Glutamatergic neuron (in vitro differentiated cells): ENCODE measurements at regions not wholly inside any gene's neighbourhood (a gene's known extent, or its start where the extent isn't known, plus 50 kb on each side); places are given as distances from the start of the nearest gene placed in this dataset.

ENCODE experiments used
- DNase-seq: peaks from one replicate; pipeline ENCODE4 v3.0.0; 2022
- H3K27ac Mint-ChIP-seq: one replicate; pipeline ENCODE4 v1.8.0; 2020; ENCODE audit warnings: mild to moderate bottlenecking, mixed read lengths, inconsistent platforms; ENCODE audit not compliant: unreplicated experiment
- H3K27me3 Mint-ChIP-seq: one replicate; pipeline ENCODE4 v1.8.0; 2020; ENCODE audit warnings: mild to moderate bottlenecking, moderate library complexity, mixed read lengths, inconsistent platforms; ENCODE audit not compliant: unreplicated experiment
- H3K36me3 Mint-ChIP-seq: one replicate; pipeline ENCODE4 v1.8.0; 2020; ENCODE audit warnings: mild to moderate bottlenecking, mixed read lengths, inconsistent platforms; ENCODE audit not compliant: unreplicated experiment
- H3K4me1 Mint-ChIP-seq: one replicate; pipeline ENCODE4 v1.8.0; 2020; ENCODE audit warnings: mild to moderate bottlenecking, low read depth, mixed read lengths, inconsistent platforms; ENCODE audit not compliant: unreplicated experiment
- H3K4me3 Mint-ChIP-seq: one replicate; pipeline ENCODE4 v1.8.0; 2020; ENCODE audit warnings: mild to moderate bottlenecking, mixed read lengths, inconsistent platforms; ENCODE audit not compliant: unreplicated experiment
- H3K9me3 Mint-ChIP-seq: one replicate; pipeline ENCODE4 v1.8.0; 2020; ENCODE audit warnings: mild to moderate bottlenecking, moderate library complexity, mixed read lengths, inconsistent platforms; ENCODE audit not compliant: unreplicated experiment
- CTCF ChIP-seq: fragments of 200-600 bp; sonication (generic); IDR thresholded peaks from one replicate; pipeline ENCODE4 v1.5.0; 2021; ENCODE audit not compliant: partially characterized antibody, unreplicated experiment

- H3K9me3 Mint-ChIP-seq: no peaks in the 10 kb centered on the region
- no peaks in the 10 kb centered on the region for H3K36me3 Mint-ChIP-seq
- H3K4me1 Mint-ChIP-seq: no peaks in the 10 kb centered on the region
- DNase-seq: no peak
- no peaks in the 10 kb centered on the region for H3K27me3 Mint-ChIP-seq
- no peak overlapping the region for H3K27ac Mint-ChIP-seq
- no peak for TF ChIP-seq CTCF
- no peak overlapping the region for H3K4me3 Mint-ChIP-seq
Observed at GRCh38 chr2:198405311-198405710, 600.9 kb downstream of the PLCL1 start.

- Mint-ChIP-seq H3K4me1 (no peaks in the 10 kb centered on the region), H3K36me3 (no peaks in the 10 kb centered on the region)
- no peak for TF ChIP-seq CTCF
Observed at GRCh38 chr2:198401644-198402043, 597.3 kb downstream of the PLCL1 start.

GRCh38 chr2:198400999-198401398, 596.6 kb downstream of the PLCL1 start:
- Mint-ChIP-seq H3K9me3 (peaks cover 2% of the 10 kb centered on the region), H3K36me3 (no peaks in the 10 kb centered on the region)

More at GRCh38 chr2:198401644-198402043, 597.3 kb downstream of the PLCL1 start:
- no peak for DNase-seq
- peaks cover 2% of the 10 kb centered on the region for H3K9me3 Mint-ChIP-seq
- H3K27ac Mint-ChIP-seq: no peak overlapping the region
- H3K27me3 Mint-ChIP-seq: peaks cover 2% of the 10 kb centered on the region
- H3K4me3 Mint-ChIP-seq: no peak overlapping the region

DNA sequence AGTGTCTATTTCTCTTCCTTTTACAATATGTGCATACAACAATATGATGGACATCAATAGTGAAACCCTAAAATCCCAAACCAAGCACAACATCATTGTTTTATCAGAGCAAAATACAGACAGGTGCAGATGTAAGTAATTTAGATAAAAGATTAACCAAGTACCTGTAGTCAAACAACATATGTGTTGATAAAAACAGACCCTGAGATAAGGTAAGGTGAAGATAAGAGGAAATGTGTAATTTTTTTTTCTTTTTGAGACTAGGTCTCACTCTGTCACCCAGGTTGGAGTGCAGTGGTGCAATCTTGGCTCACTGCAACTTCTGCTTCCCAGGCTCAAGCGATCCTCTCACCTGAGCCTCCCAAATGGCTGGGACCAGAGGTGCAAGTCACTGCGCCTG, 589.8 kb downstream of the PLCL1 start:
- no peaks in the 10 kb centered on the region for H3K9me3 Mint-ChIP-seq
- no peak for DNase-seq
- TF ChIP-seq CTCF: no peak
- no peaks in the 10 kb centered on the region for H3K36me3 Mint-ChIP-seq
- peaks cover 2% of the 10 kb centered on the region for H3K4me1 Mint-ChIP-seq
- no peak overlapping the region for H3K27ac Mint-ChIP-seq
- H3K27me3 Mint-ChIP-seq: no peaks in the 10 kb centered on the region
- H3K4me3 Mint-ChIP-seq: no peak overlapping the region

More at GRCh38 chr2:198400999-198401398, 596.6 kb downstream of the PLCL1 start:
- no peaks in the 10 kb centered on the region for H3K4me1 Mint-ChIP-seq
- TF ChIP-seq CTCF: no peak
- no peak overlapping the region for H3K27ac Mint-ChIP-seq
- peaks cover 2% of the 10 kb centered on the region for H3K27me3 Mint-ChIP-seq
- H3K4me3 Mint-ChIP-seq: no peak overlapping the region
- DNase-seq: no peak

- H3K27ac Mint-ChIP-seq: no peak overlapping the region
- peaks cover 2% of the 10 kb centered on the region for H3K4me1 Mint-ChIP-seq
- no peaks in the 10 kb centered on the region for H3K36me3 Mint-ChIP-seq
- H3K9me3 Mint-ChIP-seq: no peaks in the 10 kb centered on the region
- no peak for TF ChIP-seq CTCF
- no peak for DNase-seq
- H3K27me3 Mint-ChIP-seq: no peaks in the 10 kb centered on the region
- H3K4me3 Mint-ChIP-seq: no peak overlapping the region
Observed at GRCh38 chr2:198390670-198391069, 586.3 kb downstream of the PLCL1 start.
